GM18873 (cell line): ENCODE measurements at regions not wholly inside any gene's neighbourhood (a gene's known extent, or its start where the extent isn't known, plus 50 kb on each side); places are given as distances from the start of the nearest gene placed in this dataset.

Source experiments
- ATAC-seq: cut with Tn5 transposase; IDR thresholded peaks from one replicate; pipeline ENCODE4 v1.9.1; 2021; ENCODE audit warnings: mild to moderate bottlenecking, moderate library complexity, moderate number of reproducible peaks; ENCODE audit not compliant: unreplicated experiment, low FRiP score

DNA sequence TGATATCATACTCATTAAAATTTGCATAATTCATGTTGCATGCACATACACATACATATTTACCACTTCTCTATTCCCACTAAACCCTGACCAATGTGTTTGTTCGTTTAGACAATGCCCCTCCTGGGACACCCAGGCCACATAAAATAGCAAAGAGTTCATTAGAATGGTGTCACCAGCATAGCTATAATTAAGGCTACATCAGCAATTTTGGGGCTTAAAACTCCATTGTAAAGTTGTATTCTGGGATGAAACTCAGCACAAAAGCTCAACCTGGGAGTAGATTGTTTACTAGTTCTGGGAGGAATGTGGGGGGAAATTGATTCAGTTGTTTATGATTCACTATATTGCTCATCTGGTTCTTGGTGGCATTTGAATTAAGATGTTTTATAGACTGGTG is 522.2 kb upstream of the SUCLG2 start:
- ATAC-seq: no peak

DNA sequence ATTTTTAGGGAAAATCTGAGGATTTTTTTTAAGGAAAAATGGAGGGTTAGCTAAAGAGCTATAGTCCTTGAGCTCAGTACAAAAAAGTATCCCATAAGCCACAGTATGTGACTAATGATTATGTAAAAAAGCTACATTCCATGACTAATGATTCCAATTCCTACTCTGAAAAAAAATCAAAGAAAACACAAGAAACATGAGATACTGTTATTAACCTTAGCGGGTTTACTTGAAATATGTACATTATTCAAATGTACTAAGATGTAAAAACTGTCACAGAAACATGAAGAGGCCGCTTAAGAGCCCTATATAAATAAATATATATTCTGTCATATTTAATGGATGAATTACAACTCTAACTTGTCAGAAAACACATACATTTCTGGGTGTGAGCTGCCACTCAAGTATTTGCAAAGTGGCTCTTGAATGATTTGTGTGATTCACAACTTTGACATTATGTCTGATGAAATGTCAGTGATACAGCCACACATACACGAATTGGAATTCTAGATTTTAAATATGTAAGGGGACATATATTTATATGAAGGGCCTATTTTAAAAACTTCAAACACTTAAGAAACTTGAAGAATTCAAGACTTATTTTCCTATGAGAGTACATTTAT is 518.7 kb upstream of the SUCLG2 start:
- no peak for ATAC-seq

DNA sequence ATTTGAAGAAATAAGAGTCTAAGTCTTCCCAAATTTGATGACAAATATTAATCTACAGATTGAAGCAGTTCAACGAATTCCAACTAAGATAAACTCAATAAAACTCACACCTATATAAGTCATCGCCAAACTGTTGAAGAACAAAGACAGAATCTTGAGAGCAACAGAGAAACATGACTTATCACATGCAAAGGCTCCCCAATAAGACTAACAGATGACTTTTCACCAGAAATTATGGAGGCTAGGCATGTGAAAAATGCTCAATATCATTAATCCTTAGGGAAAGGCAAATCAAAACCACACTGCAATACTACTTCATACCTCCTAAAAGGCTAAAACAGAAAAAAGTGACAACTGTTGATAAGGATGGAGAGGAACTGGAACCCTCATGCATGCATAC is 517.6 kb upstream of the SUCLG2 start:
- ATAC-seq: no peak

DNA sequence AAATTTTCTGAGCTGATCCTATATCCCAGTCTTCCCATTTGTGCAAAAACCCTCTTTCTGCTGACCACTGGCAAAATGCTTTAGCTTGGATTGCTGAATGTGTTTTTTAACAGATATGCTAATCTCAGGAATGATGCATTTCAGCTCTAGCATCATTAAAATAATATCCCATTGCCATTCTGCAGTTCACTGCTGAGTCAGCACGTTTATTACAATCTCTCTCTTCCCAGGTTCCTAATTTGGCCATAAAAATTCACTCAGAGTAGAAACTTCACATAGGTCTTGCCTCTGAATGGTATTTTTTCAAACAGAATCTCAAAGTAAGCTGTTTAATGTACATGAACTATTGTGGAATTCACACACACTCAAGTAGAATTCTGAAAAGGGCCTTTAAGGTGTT is 509.6 kb upstream of the SUCLG2 start:
- no peak for ATAC-seq

DNA sequence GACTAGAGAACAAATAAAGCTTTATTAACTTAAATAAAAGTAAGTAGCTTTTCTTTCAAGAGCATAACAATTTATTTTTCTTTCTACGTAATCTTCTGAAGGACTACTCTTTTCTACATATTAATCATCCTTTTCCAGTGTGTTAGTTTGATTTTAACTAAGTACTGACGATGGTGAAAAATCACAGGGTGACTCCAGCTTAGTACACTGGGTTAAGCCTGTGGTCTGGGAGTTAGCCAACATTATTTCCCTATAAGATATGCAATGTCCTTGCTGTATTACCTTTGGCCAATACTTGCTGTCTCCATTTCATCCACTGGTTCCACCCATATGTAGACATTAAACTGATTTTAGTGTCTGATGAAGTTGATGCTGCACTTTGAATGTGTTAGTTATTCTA is 508.6 kb upstream of the SUCLG2 start:
- no peak for ATAC-seq

DNA sequence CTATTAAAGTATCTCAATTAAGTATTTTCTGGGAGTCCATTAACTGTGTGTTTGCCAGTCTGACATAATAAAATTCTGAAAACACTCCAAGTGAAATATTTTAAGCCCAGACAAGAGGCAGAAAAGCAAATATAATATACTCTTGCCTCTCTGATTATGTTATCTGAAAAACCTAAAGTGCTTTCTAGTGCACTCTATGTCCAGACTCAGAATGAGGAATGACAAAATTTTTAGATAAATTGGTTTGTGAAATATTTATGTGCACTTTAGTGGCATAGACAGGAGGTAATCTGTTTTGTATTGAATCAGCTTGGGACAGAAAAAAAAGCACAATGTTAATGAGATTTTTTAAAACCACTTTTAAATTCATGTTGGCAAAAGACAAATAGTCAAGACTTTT is 508.2 kb upstream of the SUCLG2 start:
- ATAC-seq: no peak

DNA sequence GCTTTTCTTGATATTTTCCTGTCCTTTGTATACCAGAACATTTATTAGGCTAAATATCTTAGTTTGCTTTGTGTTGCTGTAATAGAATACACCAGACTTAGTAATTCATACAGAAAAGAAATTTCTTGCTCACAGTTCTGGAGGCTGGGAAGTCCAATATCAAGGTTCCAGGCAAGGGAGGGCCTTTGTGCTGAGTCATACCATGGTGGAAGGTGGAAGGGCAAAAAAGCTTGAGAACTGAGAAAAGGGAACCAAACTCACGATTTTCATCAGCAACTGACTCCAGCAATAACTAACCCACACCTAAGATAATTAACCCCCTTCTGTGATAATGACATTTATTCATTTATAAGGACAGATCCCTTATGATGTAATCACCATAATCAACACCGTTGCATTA is 496.9 kb upstream of the SUCLG2 start:
- ATAC-seq: no peak

DNA sequence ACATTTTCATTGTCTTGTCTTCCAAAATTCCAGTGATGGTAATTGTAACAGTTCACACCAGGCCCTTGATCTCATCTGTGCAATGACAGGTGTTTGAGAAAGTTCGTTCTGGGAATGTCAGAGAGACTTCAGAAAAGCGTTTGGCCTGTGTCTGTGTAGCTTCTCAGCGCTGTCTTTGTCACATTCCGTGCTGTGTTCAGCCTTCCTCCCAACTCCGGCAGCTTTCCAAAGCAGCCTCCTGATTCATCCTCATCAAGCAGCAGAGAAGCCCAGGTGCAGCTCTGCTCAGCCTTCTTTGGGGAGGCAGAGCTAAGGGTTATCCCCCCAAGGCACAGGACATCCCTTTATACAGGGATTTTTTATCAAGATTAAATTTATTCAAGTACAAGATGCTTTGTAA is 494.0 kb upstream of the SUCLG2 start:
- ATAC-seq: no peak

DNA sequence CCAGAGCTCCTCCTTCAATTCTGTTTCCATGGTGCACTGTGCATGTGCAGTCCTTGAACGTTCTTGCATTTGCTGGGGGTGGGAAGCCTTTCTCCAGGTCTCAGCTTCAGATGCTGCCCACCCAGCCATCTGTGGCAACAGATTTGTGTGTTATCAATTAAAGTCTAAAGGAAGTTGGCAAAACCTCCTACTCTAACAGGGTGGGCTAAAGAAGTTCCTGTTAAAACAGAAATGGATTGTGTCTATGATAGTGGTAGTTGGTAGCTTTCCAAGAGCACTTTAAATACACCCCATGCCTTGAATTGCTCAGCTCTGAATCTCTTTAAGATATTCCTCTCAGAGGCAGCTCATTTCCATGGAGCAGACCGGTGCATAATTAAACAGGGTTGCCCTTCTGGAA is 488.0 kb upstream of the SUCLG2 start:
- ATAC-seq: no peak

DNA sequence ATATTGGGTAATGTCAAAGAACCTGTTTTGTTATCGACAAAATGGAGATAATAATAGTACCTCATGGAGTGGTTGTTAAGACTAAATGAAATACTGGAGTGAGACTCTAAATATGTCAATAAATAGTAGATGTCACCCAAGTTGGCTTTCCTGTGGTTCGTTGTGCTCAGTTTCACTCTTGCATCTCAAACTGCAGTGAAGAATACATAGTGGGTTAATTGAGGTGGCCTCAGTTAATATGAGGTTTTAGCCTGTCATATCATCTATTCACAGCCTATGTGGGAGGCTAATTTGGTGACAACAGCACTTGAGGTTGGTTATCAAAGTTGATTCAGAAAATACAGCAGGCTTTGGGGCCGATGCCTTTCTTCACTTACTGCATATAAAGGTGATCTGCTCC is 485.5 kb upstream of the SUCLG2 start:
- ATAC-seq: no peak

DNA sequence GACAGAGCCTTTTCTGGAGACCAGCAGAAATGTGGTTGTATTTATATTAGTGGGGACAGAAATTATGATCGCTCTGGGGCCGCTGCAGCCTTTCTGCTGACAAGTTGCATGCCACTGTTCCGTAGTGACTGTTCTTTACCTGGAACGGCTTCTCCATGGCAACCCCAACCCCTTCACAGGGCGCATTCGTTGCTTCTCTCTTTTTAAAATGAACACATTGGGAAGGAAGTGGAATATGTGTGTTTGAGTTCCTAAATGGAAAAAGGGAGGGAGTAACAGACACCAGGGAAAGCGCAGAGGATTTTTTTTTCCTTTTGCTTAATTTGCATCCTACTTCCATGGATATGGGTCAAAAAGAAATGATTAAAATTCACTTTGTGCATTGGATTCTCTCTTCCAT is 482.0 kb upstream of the SUCLG2 start:
- ATAC-seq: no peak

DNA sequence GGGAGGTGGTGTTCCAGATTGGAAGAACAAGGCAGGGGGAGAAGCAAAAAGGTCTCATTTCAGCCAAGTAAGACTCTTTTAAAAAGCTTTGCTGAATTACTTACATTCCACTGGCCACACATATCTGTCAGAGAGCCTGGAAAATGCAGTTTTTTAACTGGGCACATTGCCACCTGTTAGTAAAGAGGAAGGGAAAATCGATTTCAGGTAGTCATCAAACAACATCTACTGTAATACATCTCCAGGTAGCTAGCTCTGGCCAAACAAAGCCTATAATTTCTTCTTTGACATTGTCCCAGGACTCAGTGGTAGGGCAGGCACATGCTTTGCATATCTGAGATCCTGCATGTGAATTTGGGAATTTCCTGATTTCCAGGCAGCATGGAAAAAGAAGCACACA is 480.7 kb upstream of the SUCLG2 start:
- ATAC-seq: no peak

DNA sequence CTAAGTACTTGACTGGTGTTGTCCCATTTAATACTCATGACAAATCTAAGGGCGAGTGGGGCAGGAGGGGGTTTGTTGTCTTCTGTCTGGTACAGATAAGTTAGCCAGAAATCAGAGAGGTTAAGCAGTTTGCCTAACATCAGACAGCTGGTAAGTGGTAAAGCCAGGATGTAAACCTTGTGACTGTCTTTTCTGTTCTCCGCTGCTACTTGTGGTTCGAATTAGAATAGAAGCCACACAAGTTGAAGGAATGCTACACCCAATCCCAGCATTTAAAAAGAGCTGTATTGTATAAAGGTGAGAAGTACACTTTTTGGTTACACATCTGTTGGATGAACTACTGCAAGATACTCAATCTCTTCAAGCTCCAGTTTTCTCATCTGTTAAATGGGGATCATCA is 474.7 kb upstream of the SUCLG2 start:
- ATAC-seq: no peak

DNA sequence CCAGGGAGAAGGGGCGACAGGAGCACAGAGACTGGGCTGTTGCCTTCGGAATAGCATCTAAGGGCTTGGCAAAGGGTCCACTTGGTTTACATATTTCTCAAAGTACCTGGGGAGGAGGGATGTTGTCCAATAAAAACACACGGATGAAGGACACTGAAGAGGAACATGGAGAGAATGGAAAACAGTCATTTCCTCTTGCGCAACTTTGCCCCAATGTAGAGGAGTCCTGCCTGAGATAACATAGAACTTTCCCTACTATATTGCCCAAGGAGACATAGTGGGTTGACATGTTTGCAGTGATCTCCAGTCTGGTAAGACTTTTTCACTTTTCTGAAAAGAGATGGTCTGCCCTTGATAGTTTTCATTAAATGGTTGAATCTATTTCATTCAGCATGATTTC is 468.8 kb upstream of the SUCLG2 start:
- ATAC-seq: no peak

DNA sequence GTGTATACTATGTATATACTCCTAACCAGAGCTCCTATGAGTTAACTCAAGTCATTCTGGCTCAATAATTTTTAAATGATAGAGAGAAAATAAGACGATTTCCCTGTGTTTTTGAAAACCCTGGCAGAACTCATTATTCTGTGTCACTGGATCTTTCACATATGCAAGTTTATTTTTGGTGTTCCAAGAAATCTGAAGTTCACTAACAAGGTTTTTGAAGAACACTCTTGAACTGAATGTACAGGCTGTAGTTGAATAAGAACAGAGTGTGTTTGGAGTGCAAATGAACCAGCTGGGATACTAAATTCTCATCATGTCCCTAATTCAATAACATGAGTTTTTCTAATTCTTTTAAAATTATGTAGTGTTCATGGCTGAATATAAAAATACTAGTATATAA is 466.9 kb upstream of the SUCLG2 start:
- no peak for ATAC-seq

DNA sequence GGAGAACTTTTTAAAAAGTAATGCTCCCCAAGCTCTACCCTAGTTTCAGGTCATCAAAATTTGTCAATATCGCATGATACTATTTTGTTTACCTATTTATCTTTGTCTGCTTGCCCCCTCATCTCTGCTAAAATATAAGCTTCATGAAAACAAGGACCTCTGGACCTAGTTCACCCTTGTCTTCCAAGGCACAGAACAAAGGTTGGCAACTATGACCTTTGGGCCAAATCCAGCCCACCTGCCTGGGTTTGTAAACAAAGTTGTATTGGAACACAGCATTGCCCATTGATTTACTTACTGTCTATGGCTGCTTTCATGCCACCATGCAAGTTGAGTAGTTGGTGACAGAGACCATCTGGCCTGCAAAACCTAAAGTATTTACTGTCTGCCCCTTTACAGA is 462.2 kb upstream of the SUCLG2 start:
- no peak for ATAC-seq

DNA sequence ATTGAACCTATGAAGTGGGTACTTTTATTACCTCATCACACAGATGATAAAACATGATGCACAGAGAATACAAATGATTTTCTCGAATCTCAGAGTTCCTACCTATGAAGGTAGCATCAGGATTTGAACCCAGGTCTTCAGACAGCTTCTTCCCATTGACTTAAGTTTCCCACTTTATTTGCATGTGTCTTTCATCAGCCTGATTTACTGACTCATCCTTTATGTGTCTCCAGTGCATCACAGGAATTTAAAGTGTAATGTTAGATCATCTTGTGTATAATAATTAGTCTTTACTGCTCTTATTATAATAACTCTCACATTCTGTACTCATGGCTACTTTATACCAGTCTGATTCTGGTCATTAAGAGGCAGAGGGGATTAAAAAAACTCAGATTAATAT is 449.4 kb upstream of the SUCLG2 start:
- ATAC-seq: no peak

DNA sequence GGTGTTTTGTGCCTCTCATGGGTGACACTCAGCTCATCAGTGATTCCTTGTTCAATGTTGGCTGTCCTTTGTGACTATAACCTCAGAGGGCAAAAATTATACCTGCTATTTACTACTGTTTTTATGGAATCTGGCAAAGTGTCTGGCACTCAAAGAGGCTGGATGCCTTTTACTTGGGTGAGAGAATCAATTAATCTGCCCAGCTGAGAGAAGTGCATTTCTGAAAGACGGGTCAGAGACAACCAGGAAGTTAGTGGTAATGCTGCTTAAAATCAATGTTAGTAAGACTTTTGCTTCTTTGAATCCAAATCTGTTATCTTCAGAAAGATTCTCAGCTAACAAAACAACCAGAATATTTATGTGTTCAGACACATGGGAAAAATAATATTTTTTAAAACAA is 436.2 kb upstream of the SUCLG2 start:
- ATAC-seq: no peak

DNA sequence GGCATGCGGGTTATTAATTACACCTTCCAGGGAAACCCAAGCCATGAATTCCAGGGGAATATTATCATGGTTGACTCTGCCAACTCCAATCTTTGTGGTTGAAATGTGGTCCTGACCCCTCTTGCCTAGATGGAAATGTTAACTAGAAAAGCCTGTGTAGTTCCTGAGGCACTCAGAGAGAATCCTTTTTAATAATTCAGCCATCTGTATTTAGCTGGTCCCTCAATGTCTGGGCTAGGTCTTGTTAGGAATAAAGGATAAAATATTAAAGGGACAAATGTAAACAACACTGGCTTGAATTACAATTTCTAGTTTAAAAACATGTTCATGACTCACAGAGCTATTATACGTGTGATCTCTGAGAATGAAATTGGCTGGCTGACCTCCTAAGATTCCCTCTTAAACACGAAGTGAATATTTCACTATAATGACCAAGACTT is 435.2 kb upstream of the SUCLG2 start:
- ATAC-seq: no peak

DNA sequence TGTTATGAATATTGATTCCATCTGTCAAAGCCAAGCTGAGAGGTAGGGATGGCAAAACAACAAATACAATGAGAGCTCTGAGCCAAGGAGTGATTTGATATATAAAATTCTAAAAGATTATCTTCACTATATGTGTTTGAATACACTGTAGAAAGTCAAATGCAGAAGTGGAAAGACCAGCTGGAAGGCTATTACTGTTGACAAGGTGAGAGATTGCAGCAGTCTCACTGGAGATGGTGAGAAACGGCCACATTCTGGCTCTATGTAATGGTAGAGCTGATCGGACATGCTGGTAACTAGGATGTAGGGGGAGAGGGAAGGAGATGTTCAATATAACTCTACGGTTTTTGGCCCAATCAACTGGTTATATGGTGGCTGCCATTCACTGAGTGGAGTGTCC is 434.2 kb upstream of the SUCLG2 start:
- no peak for ATAC-seq

DNA sequence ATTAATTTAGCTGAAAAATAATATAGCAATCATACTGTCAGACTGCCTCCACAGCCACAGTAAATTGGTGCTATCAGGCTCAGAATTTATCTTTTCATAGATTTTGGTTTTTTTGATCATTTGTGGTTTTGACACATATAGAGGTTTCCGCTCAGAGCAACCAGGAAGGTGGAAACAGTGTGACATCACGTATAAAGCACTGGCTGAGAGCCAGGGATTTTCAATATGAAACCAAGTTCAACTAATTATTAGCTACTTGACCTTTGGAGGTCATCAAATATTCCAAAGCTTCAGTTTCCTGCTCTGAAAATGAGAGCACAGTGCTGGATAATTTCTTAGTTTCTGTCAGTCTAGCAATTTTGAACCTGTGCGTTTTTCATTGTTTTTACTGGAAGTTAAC is 433.8 kb upstream of the SUCLG2 start:
- no peak for ATAC-seq

DNA sequence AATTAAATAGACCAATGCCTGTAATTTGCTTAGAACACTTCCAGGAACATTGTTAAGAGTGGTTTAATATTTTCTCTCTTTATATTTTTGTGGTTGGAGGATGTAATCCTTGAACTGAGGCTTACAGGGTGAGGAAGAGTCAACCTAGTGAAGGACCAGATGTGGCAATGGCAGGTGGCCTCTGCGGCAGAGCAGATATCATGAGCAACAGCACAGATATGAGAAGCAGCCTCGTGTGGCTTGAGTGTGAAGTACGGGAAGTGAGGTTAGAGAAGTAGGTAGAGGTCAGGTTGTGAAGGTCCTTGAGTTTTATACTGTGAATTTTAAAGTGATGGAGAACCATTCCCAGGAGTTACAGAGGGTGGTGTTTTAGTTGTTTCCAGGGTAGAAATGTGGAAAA is 417.6 kb upstream of the SUCLG2 start:
- ATAC-seq: no peak

DNA sequence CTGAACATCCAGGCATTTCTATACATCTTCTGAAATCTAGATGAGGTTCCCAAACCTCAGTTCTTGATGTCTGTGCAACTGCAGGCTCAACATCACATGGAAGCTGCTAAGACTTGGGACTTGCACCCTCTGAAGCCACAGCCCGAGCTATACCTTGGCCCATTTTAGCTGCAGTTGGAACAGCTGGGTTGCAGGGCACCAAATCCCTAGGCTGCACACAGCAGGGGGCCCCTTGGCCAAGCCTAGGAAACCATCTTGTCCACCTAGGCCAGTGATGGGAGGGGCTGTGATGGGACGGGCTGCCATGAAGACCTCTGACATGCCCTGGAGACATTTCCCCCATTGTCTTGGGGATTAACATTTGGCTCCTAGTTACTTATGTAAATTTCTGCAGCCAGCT is 415.8 kb upstream of the SUCLG2 start:
- ATAC-seq: no peak
